GM06990 (cell line): ENCODE measurements at regions not wholly inside any gene's neighbourhood (a gene's known extent, or its start where the extent isn't known, plus 50 kb on each side); places are given as distances from the start of the nearest gene placed in this dataset.

Experiments
- DNase-seq: peaks from one replicate; pipeline ENCODE4 v3.0.0-alpha.2; 2011; ENCODE audit not compliant: insufficient read length; ENCODE audit errors: extremely low read depth
- H3K27me3 ChIP-seq: replicated peaks from 2 replicates; pipeline ENCODE4 v1.6.0; 2011; ENCODE audit warnings: low read length; ENCODE audit not compliant: control insufficient read depth, insufficient read depth
- H3K36me3 ChIP-seq: 2 replicates; pipeline ENCODE4 v1.5.1; 2011; ENCODE audit warnings: low read length; ENCODE audit not compliant: control insufficient read depth, insufficient read depth
- H3K4me3 ChIP-seq: replicated peaks from 2 replicates; pipeline ENCODE4 v1.5.1; 2011; ENCODE audit warnings: low read depth, mild to moderate bottlenecking, control low read depth, low read length
- CTCF ChIP-seq: IDR thresholded peaks from 2 replicates; pipeline ENCODE4 v1.5.1; 2011; ENCODE audit warnings: low read length, control low read depth, mild to moderate bottlenecking, inconsistent platforms; ENCODE audit not compliant: insufficient read depth, poor library complexity, severe bottlenecking

- Histone ChIP-seq H3K27me3 (no peaks in the 10 kb centered on the region), H3K36me3 (no peaks in the 10 kb centered on the region), H3K4me3 (no peak overlapping the region)
- TF ChIP-seq CTCF: no peak
- no peak for DNase-seq
Observed at GRCh38 chr6:147061252-147061651, 143.0 kb upstream of the STXBP5 start.

GRCh38 chr6:147063469-147064031 lies 140.7 kb upstream of the STXBP5 start:
- Histone ChIP-seq H3K27me3 (no peaks in the 10 kb centered on the region), H3K36me3 (no peaks in the 10 kb centered on the region), H3K4me3 (no peak overlapping the region)
- TF ChIP-seq CTCF: no peak
- no peak for DNase-seq

- no peak overlapping the region for H3K4me3 ChIP-seq
- DNase-seq: no peak
- no peaks in the 10 kb centered on the region for H3K36me3 ChIP-seq
- no peak for TF ChIP-seq CTCF
- no peaks in the 10 kb centered on the region for H3K27me3 ChIP-seq
Observed at GRCh38 chr6:147065786-147066185, 138.4 kb upstream of the STXBP5 start.

- H3K4me3 ChIP-seq: no peak overlapping the region
- no peak for DNase-seq
- H3K27me3 ChIP-seq: no peaks in the 10 kb centered on the region
- no peaks in the 10 kb centered on the region for H3K36me3 ChIP-seq
- TF ChIP-seq CTCF: no peak
Observed at GRCh38 chr6:147067184-147067583, 137.0 kb upstream of the STXBP5 start.

- no peak for DNase-seq
- TF ChIP-seq CTCF: no peak
- no peaks in the 10 kb centered on the region for H3K27me3 ChIP-seq
- no peaks in the 10 kb centered on the region for H3K36me3 ChIP-seq
- no peak overlapping the region for H3K4me3 ChIP-seq
Observed at GRCh38 chr6:147071776-147072175, 132.4 kb upstream of the STXBP5 start.

GRCh38 chr6:147075381-147075780 lies 128.8 kb upstream of the STXBP5 start:
- no peak for TF ChIP-seq CTCF
- no peak for DNase-seq
- no peaks in the 10 kb centered on the region for H3K27me3 ChIP-seq
- H3K36me3 ChIP-seq: no peaks in the 10 kb centered on the region
- H3K4me3 ChIP-seq: no peak overlapping the region
